GM19240 (cell line): ENCODE measurements at regions not wholly inside any gene's neighbourhood (a gene's known extent, or its start where the extent isn't known, plus 50 kb on each side); places are given as distances from the start of the nearest gene placed in this dataset.

Experiments
- DNase-seq: peaks from one replicate; pipeline ENCODE4 v3.0.0; 2011; ENCODE audit warnings: low spot score; ENCODE audit not compliant: insufficient read length

- no peak for DNase-seq
Measured at GRCh38 chr16:59263955-59264354, 529.8 kb upstream of the GOT2 start.

- DNase-seq, result no peak
Measured at GRCh38 chr16:59260892-59261291, 526.8 kb upstream of the GOT2 start.

GRCh38 chr16:59259950-59260319, 525.8 kb upstream of the GOT2 start:
- DNase-seq, result no peak

DNA sequence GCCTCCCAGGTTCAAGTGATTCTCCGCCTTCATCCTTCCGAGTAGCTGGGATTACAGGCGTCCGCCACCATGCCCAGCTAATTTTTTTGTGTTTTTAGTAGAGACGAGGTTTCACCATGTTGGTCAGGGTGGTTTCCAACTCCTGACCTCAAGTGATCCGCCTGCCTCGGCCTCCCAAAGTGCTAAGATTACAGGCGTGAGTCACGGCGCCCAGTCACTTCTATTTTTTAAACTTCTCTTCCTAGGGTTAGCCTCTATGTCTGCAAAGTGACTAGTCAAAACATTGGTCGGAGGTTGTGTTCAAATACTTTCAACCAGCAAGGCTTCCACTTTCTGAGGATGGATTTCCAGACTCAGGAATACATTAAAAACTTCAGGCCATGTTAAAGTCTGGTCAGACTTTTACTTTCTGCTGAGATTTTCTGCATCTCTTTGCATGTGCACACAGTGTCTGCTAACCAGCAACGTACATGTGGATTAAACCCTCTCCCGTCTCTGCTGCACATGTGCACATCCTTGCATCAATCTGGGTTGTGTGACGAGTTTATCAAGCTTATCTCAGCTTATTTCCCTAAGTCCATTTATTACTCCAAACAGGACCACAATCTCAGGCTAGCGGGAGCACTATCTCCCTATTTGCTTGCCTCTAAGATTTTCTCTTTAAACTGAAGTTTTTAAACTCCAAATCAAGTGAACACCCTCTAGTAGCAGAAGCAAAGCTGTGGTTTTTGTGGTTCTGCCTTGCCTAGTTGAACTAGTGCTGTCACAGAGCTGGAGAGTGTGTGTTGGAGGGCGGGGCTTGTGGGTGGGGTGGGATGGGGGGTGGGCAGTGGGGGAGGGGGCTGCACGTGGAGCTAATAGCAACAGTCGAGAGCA, 525.2 kb upstream of the GOT2 start:
- no peak for DNase-seq

DNA sequence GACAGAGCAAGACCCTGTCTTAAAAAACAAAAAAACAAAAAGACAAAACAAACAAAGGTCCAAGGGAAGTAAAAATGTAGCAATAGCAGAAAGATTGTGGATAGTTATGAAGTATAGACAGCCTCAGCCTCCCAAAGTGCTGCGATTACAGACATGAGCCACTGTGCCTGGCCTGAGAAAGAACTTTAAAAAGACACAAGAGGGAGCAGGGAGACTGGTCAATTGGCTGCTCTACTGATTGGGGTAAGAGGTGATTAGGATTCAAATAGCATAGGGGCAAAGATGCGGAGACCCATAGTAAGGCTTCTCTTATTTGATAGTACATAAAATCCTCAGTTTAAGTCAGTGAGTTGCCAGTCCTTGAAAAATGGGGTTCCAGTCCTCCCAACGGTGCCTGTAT, 518.2 kb upstream of the GOT2 start:
- DNase-seq, result no peak

GRCh38 chr16:59249011-59249410, 514.9 kb upstream of the GOT2 start:
- DNase-seq, result no peak

- DNase-seq, result no peak
Measured at GRCh38 chr16:59242556-59242955, 508.4 kb upstream of the GOT2 start.

DNA sequence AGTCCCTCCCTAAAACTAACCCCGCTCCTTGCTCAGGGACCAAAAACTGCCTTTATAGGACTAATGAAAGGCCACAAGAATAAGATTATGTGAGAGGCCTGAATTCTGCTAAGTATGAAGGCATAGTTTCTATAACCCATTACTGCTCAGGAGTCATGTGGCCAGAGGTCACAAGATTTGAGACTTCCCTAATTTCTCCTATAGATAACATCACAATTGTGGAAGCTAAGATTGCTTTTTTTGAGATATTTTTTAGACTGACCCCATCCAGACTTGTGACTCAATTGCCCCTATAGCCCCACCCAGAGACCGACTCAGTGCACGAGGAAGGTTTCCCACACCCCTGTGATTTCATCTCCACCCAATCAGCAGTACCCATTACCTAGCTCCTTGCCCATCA, 504.1 kb upstream of the GOT2 start:
- no peak for DNase-seq

DNA sequence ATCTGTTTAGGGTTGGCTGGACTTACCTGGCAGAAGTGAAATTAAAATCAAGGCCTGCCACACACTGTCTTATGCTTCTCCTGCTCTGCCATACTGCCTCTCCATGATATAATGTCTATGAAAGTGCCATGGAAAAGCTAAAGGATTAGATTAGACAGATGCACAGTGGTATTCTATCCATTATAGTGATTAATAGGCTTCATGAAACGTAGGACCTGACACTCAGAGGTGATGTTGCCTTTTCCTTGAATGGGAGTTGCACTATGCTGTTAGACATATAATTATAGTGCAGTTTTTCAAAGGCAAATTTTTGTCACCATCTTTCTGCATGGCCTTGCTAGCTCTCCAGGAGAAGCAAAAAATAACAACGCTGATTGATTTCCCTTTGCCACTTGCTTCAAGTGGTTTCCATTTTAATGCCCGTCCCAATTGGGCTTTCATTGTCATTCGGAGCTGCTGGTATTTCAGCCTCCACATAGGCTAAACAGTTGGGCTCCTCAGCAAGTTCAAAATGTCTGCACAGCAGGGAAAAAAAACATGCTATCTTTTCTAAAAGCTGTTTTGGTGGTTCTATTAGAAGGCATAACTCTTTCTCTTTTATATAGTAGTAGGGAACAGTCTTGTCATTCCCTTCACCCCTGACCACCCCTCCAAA, 502.8 kb upstream of the GOT2 start:
- DNase-seq, result no peak

DNA sequence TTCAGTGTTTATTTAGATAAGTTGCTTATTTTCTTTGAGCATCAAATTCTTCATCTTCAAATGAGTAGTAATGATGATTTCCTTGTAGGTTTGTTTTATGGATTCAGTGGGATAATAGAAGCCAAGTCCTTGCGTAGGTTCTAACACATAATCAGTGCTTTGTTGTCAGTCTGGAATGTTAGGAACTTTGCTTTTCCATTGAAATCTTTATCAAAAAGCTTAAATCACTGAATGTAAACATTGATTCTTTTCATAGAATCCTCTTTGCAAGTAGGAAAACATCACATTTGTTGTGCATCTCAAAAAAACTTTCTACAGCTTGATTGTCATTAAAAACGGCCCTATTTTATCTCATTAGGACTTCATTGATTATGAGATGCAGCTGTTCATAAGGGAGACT, 490.3 kb upstream of the GOT2 start:
- no peak for DNase-seq

GRCh38 chr16:59220011-59220410, 485.9 kb upstream of the GOT2 start:
- no peak for DNase-seq

GRCh38 chr16:59216291-59216690, 482.2 kb upstream of the GOT2 start:
- no peak for DNase-seq

- DNase-seq, result no peak
Measured at GRCh38 chr16:59214455-59214854, 480.3 kb upstream of the GOT2 start.

- DNase-seq, result no peak
Measured at GRCh38 chr16:59213952-59214351, 479.8 kb upstream of the GOT2 start.

DNA sequence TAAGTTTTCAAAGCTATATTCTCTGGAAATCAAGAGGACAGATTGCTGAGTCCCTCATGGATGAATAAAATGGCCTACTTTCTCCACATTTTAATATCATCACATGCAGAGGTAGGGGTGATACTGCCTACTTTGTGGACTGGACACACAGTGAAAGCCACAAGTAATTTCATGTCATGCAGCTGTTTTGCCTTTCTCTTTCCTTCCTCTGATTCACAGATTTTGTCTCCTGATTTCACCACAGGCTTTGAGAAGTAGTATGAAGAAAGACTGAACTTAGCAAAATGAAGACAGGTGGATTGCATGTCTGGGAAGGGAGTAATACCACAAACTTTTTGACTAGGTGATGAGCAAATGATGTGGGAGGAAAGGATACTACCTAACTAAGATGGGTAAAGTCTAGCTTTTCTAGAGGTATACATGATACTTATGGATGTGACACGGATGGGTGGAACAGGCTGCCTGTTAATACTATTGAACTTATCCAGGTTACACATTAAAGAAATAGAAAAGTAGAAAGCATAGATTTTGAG, 478.4 kb upstream of the GOT2 start:
- no peak for DNase-seq

- DNase-seq, result no peak
Measured at GRCh38 chr16:59210955-59211541, 476.9 kb upstream of the GOT2 start.

- DNase-seq, result no peak
Measured at GRCh38 chr16:59205403-59205802, 471.3 kb upstream of the GOT2 start.

DNA sequence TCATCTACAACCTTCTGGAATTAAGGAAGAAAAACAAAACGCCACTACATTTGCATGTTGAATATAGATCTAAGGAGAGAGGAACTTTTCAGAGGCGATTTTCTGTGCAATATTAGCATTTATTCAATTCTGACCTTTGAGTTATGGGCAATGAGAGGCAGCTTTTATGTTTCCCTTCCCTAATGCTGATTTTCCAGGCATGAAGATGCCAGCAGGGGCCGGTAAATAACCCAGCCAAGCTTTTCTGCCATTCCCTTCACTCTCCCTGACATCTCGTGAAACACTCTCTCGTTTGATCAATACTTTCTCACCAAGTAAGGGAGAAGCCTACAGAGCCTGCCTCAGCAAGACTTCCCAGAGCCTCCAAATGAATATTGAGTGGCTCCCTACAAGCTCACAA, 470.5 kb upstream of the GOT2 start:
- no peak for DNase-seq

GRCh38 chr16:59202233-59202862, 468.2 kb upstream of the GOT2 start:
- DNase-seq, result no peak

GRCh38 chr16:59201821-59202220, 467.7 kb upstream of the GOT2 start:
- DNase-seq, result no peak

DNA sequence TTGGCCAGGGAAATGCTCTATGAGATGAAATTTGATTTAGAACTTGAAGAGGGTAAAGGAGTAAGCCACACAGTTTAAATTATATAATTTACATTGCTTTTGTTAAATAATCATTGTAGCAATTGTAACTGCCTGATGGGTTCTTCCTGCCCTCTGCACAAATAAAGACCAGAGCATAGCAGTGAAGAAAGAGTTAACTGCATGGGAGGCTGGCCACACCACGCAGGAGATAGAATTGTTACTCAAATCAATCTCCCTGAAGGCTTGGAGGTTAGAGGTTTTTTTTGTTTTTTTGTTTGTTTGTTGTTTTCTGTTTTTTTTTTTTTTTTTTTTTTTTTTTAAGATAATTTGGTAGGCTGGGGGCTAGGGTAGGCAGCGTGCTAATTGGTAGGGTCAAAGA, 467.0 kb upstream of the GOT2 start:
- no peak for DNase-seq

GRCh38 chr16:59198487-59198886, 464.4 kb upstream of the GOT2 start:
- DNase-seq, result no peak
